Naive B cell (primary cell): ENCODE measurements at regions not wholly inside any gene's neighbourhood (a gene's known extent, or its start where the extent isn't known, plus 50 kb on each side); places are given as distances from the start of the nearest gene placed in this dataset.

Experiments used
- ATAC-seq, 2 donors: fragments of 150-1000 bp; cut with Tn5 transposase; 2 replicates each; pipeline ENCODE4 v1.10.0; 2021; ENCODE audit warnings: low read depth in 2 of 2, mild to moderate bottlenecking in 2 of 2, moderate library complexity in 2 of 2
- DNase-seq: peaks from one replicate; pipeline ENCODE4 v3.0.0; 2022
- H3K27ac Mint-ChIP-seq, 6 donors: one replicate each; pipeline ENCODE4 v1.8.0; 2020 to 2022; ENCODE audit warnings: mild to moderate bottlenecking in 6 of 6, mixed read lengths in 6 of 6, moderate library complexity in 5 of 6, inconsistent platforms in 2 of 6
- H3K27me3 Mint-ChIP-seq, 3 donors: one replicate each; pipeline ENCODE4 v1.8.0; 2021 to 2022; ENCODE audit warnings: mixed read lengths in 3 of 3, mild to moderate bottlenecking in 1 of 3
- H3K36me3 Mint-ChIP-seq, 2 donors: one replicate each; pipeline ENCODE4 v1.8.0; 2020 to 2022; ENCODE audit warnings: mixed read lengths in 2 of 2, inconsistent platforms in 1 of 2, mild to moderate bottlenecking in 1 of 2
- H3K4me1 Mint-ChIP-seq, 3 donors: one replicate each; pipeline ENCODE4 v1.8.0; 2020 to 2022; ENCODE audit warnings: mixed read lengths in 3 of 3, inconsistent platforms in 1 of 3, mild to moderate bottlenecking in 1 of 3, moderate library complexity in 1 of 3
- H3K4me3 Mint-ChIP-seq, 8 donors: one replicate each; pipeline ENCODE4 v1.8.0; 2020 to 2022; ENCODE audit warnings: mild to moderate bottlenecking in 8 of 8, mixed read lengths in 8 of 8, moderate library complexity in 8 of 8, inconsistent platforms in 2 of 8
- H3K9me3 Mint-ChIP-seq, 7 donors: one replicate each; pipeline ENCODE4 v1.8.0; 2020 to 2022; ENCODE audit warnings: mixed read lengths in 7 of 7, mild to moderate bottlenecking in 5 of 7, inconsistent platforms in 2 of 7, moderate library complexity in 1 of 7

- Mint-ChIP-seq H3K27me3 (no peaks in the 10 kb centered on the region), H3K9me3 (peaks cover 3 to 18% (median 14%) of the 10 kb centered on the region in 7 donors), H3K27ac (no peak overlapping the region), H3K4me3 (no peak overlapping the region), H3K36me3 (no peaks in the 10 kb centered on the region), H3K4me1 (no peaks in the 10 kb centered on the region)
- no peak for ATAC-seq
- DNase-seq = no peak
These were observed 353.6 kb downstream of the TRIML1 start for GRCh38 chr4:188492886-188493285.

- no peak for ATAC-seq
- Mint-ChIP-seq H3K27ac (no peak overlapping the region), H3K36me3 (no peaks in the 10 kb centered on the region), H3K27me3 (no peaks in the 10 kb centered on the region), H3K9me3 (peaks cover under 1 to 16% (median 11%) of the 10 kb centered on the region in 7 donors), H3K4me1 (no peaks in the 10 kb centered on the region), H3K4me3 (no peak overlapping the region)
- DNase-seq = no peak
These were observed 355.9 kb downstream of the TRIML1 start for GRCh38 chr4:188495169-188495568.

GRCh38 chr4:188511431-188511830 lies 372.2 kb downstream of the TRIML1 start:
- Mint-ChIP-seq H3K27ac (no peak overlapping the region), H3K36me3 (no peaks in the 10 kb centered on the region), H3K9me3 (peaks cover 7 to 45% (median 18%) of the 10 kb centered on the region in 7 donors), H3K4me3 (no peak overlapping the region), H3K27me3 (no peaks in the 10 kb centered on the region), H3K4me1 (no peaks in the 10 kb centered on the region)
- no peak for ATAC-seq
- DNase-seq = no peak

- ATAC-seq = no peak
- no peaks in the 10 kb centered on the region for H3K36me3 Mint-ChIP-seq
- H3K27ac Mint-ChIP-seq = no peak overlapping the region
- H3K4me3 Mint-ChIP-seq = no peak overlapping the region
- no peaks in the 10 kb centered on the region for H3K4me1 Mint-ChIP-seq
- H3K9me3 Mint-ChIP-seq = peaks cover 2 to 14% (median 9%) of the 10 kb centered on the region in 7 donors
- no peaks in the 10 kb centered on the region for H3K27me3 Mint-ChIP-seq
- no peak for DNase-seq
These were observed 393.5 kb downstream of the TRIML1 start for GRCh38 chr4:188532751-188533150.

GRCh38 chr4:188534297-188534696 lies 395.1 kb downstream of the TRIML1 start:
- Mint-ChIP-seq H3K9me3 (peaks cover 8 to 24% (median 12%) of the 10 kb centered on the region in 7 donors), H3K27ac (no peak overlapping the region), H3K4me3 (no peak overlapping the region), H3K36me3 (no peaks in the 10 kb centered on the region), H3K4me1 (no peaks in the 10 kb centered on the region), H3K27me3 (no peaks in the 10 kb centered on the region)
- DNase-seq = no peak
- ATAC-seq = no peak

- Mint-ChIP-seq H3K9me3 (peaks cover 8 to 29% (median 13%) of the 10 kb centered on the region in 7 donors), H3K4me1 (no peaks in the 10 kb centered on the region)
- ATAC-seq = no peak
These were observed 395.7 kb downstream of the TRIML1 start for GRCh38 chr4:188534917-188535316.

GRCh38 chr4:188536826-188537225 lies 397.6 kb downstream of the TRIML1 start:
- peaks cover 6 to 18% (median 12%) of the 10 kb centered on the region in 7 donors for H3K9me3 Mint-ChIP-seq
- no peaks in the 10 kb centered on the region for H3K36me3 Mint-ChIP-seq
- ATAC-seq = no peak
- no peaks in the 10 kb centered on the region for H3K27me3 Mint-ChIP-seq
- H3K4me3 Mint-ChIP-seq = no peak overlapping the region
- no peak for DNase-seq
- no peaks in the 10 kb centered on the region for H3K4me1 Mint-ChIP-seq
- no peak overlapping the region for H3K27ac Mint-ChIP-seq

More at GRCh38 chr4:188534917-188535316, 395.7 kb downstream of the TRIML1 start:
- Mint-ChIP-seq H3K4me3 (no peak overlapping the region), H3K36me3 (no peaks in the 10 kb centered on the region), H3K27me3 (no peaks in the 10 kb centered on the region), H3K27ac (no peak overlapping the region)
- no peak for DNase-seq

- Mint-ChIP-seq H3K36me3 (no peaks in the 10 kb centered on the region), H3K9me3 (peaks cover 0 to 11% (median 6%) of the 10 kb centered on the region in 7 donors), H3K4me3 (no peak overlapping the region), H3K27me3 (no peaks in the 10 kb centered on the region), H3K4me1 (no peaks in the 10 kb centered on the region), H3K27ac (no peak overlapping the region)
- DNase-seq = no peak
- no peak for ATAC-seq
These were observed 411.1 kb downstream of the TRIML1 start for GRCh38 chr4:188550296-188550695.

- DNase-seq (no peak), ATAC-seq (no peak)
- Mint-ChIP-seq H3K27me3 (no peaks in the 10 kb centered on the region), H3K9me3 (peaks cover 0 to 12% (median 6%) of the 10 kb centered on the region in 7 donors), H3K4me3 (no peak overlapping the region), H3K4me1 (no peaks in the 10 kb centered on the region), H3K36me3 (no peaks in the 10 kb centered on the region), H3K27ac (no peak overlapping the region)
These were observed 411.9 kb downstream of the TRIML1 start for GRCh38 chr4:188551156-188551555.

GRCh38 chr4:188552741-188553275 lies 413.6 kb downstream of the TRIML1 start:
- H3K27me3 Mint-ChIP-seq = no peaks in the 10 kb centered on the region
- no peak overlapping the region for H3K27ac Mint-ChIP-seq
- ATAC-seq (no peak), DNase-seq (no peak)
- H3K4me1 Mint-ChIP-seq = no peaks in the 10 kb centered on the region
- no peak overlapping the region for H3K4me3 Mint-ChIP-seq
- H3K36me3 Mint-ChIP-seq = no peaks in the 10 kb centered on the region
- peaks cover 0 to 12% (median 7%) of the 10 kb centered on the region in 7 donors for H3K9me3 Mint-ChIP-seq

- DNase-seq = no peak
- H3K4me3 Mint-ChIP-seq = no peak overlapping the region
- H3K4me1 Mint-ChIP-seq = no peaks in the 10 kb centered on the region
- ATAC-seq = no peak
- no peak overlapping the region for H3K27ac Mint-ChIP-seq
- peaks cover 0 to 8% (median 6%) of the 10 kb centered on the region in 7 donors for H3K9me3 Mint-ChIP-seq
- H3K36me3 Mint-ChIP-seq = no peaks in the 10 kb centered on the region
- no peaks in the 10 kb centered on the region for H3K27me3 Mint-ChIP-seq
These were observed 415.2 kb downstream of the TRIML1 start for GRCh38 chr4:188554413-188554812.

GRCh38 chr4:188573104-188573503 lies 433.9 kb downstream of the TRIML1 start:
- Mint-ChIP-seq H3K9me3 (peaks cover 0 to 21% (median 10%) of the 10 kb centered on the region in 7 donors), H3K36me3 (no peaks in the 10 kb centered on the region), H3K4me1 (no peaks in the 10 kb centered on the region), H3K27ac (no peak overlapping the region), H3K27me3 (no peaks in the 10 kb centered on the region), H3K4me3 (no peak overlapping the region)
- DNase-seq = no peak
- no peak for ATAC-seq

GRCh38 chr4:188578657-188579056 lies 439.4 kb downstream of the TRIML1 start:
- ATAC-seq = no peak
- no peak overlapping the region for H3K27ac Mint-ChIP-seq
- no peaks in the 10 kb centered on the region for H3K36me3 Mint-ChIP-seq
- no peak for DNase-seq
- no peaks in the 10 kb centered on the region for H3K27me3 Mint-ChIP-seq
- H3K9me3 Mint-ChIP-seq = peaks cover 4 to 17% (median 6%) of the 10 kb centered on the region in 7 donors
- no peak overlapping the region for H3K4me3 Mint-ChIP-seq
- no peaks in the 10 kb centered on the region for H3K4me1 Mint-ChIP-seq

- Mint-ChIP-seq H3K36me3 (no peaks in the 10 kb centered on the region), H3K27ac (no peak overlapping the region), H3K27me3 (no peaks in the 10 kb centered on the region), H3K4me1 (no peaks in the 10 kb centered on the region), H3K9me3 (peaks cover 0 to 11% (median 5%) of the 10 kb centered on the region in 7 donors), H3K4me3 (no peak overlapping the region)
- no peak for DNase-seq
- no peak for ATAC-seq
These were observed 456.8 kb downstream of the TRIML1 start for GRCh38 chr4:188596021-188596420.

GRCh38 chr4:188603646-188604045 lies 464.4 kb downstream of the TRIML1 start:
- Mint-ChIP-seq H3K9me3 (peaks cover 0 to 11% (median 4%) of the 10 kb centered on the region in 7 donors), H3K27me3 (no peaks in the 10 kb centered on the region), H3K36me3 (no peaks in the 10 kb centered on the region), H3K4me3 (peak overlapping the region in 1 of 8 donors; percentile 15), H3K4me1 (no peaks in the 10 kb centered on the region), H3K27ac (no peak overlapping the region)
- no peak for ATAC-seq
- DNase-seq = no peak
